ENCODE measurements at regions not wholly inside any gene's neighbourhood (a gene's known extent, or its start where the extent isn't known, plus 50 kb on each side); places are given as distances from the start of the nearest gene placed in this dataset.

- Histone ChIP-seq H3K4me2 (ENCODE audit: control insufficient read depth, insufficient read depth) (no peak overlapping the region), H3K4me1 (ENCODE audit: control insufficient read depth, insufficient read depth, low read length) (no peaks in the 10 kb centered on the region), H2AFZ (ENCODE audit: control insufficient read depth, low read depth, low read length) (no peak overlapping the region), H3K79me2 (ENCODE audit: control insufficient read depth, insufficient read depth, low read length) (no peaks in the 10 kb centered on the region), H3K9ac (ENCODE audit: control insufficient read depth, insufficient read depth, low read length) (no peak overlapping the region), H3K9me3 (replicated peaks; ENCODE audit: control insufficient read depth, insufficient read depth, low read length) (no peaks in the 10 kb centered on the region), H3K27me3 (replicated peaks in 1 of 2; ENCODE audit: control insufficient read depth in 2 of 2, insufficient read depth in 2 of 2, low read length in 1 of 2) (no peaks in the 10 kb centered on the region; a peak in 2 of 4 replicates), H3K27ac (ENCODE audit: control insufficient read depth, insufficient read depth) (no peak overlapping the region), H3K36me3 (ENCODE audit: control insufficient read depth in 2 of 2, insufficient read depth in 2 of 2, low read length in 1 of 2) (no peaks in the 10 kb centered on the region), H3K4me3 (no peak overlapping the region), H4K20me1 (ENCODE audit: control insufficient read depth, insufficient read depth) (no peaks in the 10 kb centered on the region)
- SMC1A ChIA-PET (ENCODE audit: uncharacterized antibody, unreplicated experiment): no interaction called here
- FAIRE-seq (no peak), ATAC-seq (no peak), DNase-seq (ENCODE audit: low read depth, low spot score) (no peak)
- CTCF ChIA-PET: no interaction called here
- no TSS peak for BruUV-seq (replicated peaks)
- POLR2A ChIA-PET: no interaction called here
- in situ Hi-C loops (cut with MboI): no loop called here
- intact Hi-C loops (cut with micrococcal nuclease; ENCODE audit: unreplicated experiment): no loop called here
- 53% methylated on average over 3 of the region's 3 CpGs for WGBS (ENCODE audit: insufficient coverage, insufficient replicate concordance, low lambda C conversion rate, missing lambda C conversion rate)
- RAD21 ChIA-PET (ENCODE audit: unreplicated experiment): no interaction called here
- no peak for TF ChIP-seq POLR2AphosphoS5 (IDR thresholded peaks at IDR 0.05; ENCODE audit: low read length)
- no peak for TF ChIP-seq CBX5 (IDR thresholded peaks at IDR 0.05; ENCODE audit: low read depth)
- no peak for TF ChIP-seq IKZF2 (IDR thresholded peaks at IDR 0.05)
- no peak for TF ChIP-seq MEF2B (IDR thresholded peaks at IDR 0.05; ENCODE audit: partially characterized antibody, poor library complexity, severe bottlenecking)
- TF ChIP-seq TCF7 (IDR thresholded peaks at IDR 0.05; ENCODE audit: borderline replicate concordance): no peak
- TF ChIP-seq STAT1 (conservative IDR thresholded peaks at IDR 0.05): no peak
- no peak for TF ChIP-seq MYC (IDR thresholded peaks at IDR 0.05; ENCODE audit: insufficient read depth, insufficient read length, insufficient replicate concordance, low read length, severe bottlenecking)
- TF ChIP-seq, protein P1, sequence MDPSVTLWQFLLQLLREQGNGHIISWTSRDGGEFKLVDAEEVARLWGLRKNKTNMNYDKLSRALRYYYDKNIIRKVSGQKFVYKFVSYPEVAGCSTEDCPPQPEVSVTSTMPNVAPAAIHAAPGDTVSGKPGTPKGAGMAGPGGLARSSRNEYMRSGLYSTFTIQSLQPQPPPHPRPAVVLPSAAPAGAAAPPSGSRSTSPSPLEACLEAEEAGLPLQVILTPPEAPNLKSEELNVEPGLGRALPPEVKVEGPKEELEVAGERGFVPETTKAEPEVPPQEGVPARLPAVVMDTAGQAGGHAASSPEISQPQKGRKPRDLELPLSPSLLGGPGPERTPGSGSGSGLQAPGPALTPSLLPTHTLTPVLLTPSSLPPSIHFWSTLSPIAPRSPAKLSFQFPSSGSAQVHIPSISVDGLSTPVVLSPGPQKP (IDR thresholded peaks at IDR 0.05; ENCODE audit: low read depth, low read length): no peak
- no peak for TF ChIP-seq RCOR1 (conservative IDR thresholded peaks at IDR 0.05; ENCODE audit: low read depth, low read length)
- TF ChIP-seq, protein P2, sequence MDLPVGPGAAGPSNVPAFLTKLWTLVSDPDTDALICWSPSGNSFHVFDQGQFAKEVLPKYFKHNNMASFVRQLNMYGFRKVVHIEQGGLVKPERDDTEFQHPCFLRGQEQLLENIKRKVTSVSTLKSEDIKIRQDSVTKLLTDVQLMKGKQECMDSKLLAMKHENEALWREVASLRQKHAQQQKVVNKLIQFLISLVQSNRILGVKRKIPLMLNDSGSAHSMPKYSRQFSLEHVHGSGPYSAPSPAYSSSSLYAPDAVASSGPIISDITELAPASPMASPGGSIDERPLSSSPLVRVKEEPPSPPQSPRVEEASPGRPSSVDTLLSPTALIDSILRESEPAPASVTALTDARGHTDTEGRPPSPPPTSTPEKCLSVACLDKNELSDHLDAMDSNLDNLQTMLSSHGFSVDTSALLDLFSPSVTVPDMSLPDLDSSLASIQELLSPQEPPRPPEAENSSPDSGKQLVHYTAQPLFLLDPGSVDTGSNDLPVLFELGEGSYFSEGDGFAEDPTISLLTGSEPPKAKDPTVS (IDR thresholded peaks at IDR 0.05; ENCODE audit: low read depth, low read length): no peak
- no peak for TF ChIP-seq ETV6 (conservative IDR thresholded peaks at IDR 0.05 in 1 of 2, IDR thresholded peaks at IDR 0.05 in 1 of 2; ENCODE audit: borderline replicate concordance in 1 of 2, low read depth in 1 of 2)
- TF ChIP-seq PML (IDR thresholded peaks at IDR 0.05; ENCODE audit: low read length): no peak
- TF ChIP-seq, protein P3, sequence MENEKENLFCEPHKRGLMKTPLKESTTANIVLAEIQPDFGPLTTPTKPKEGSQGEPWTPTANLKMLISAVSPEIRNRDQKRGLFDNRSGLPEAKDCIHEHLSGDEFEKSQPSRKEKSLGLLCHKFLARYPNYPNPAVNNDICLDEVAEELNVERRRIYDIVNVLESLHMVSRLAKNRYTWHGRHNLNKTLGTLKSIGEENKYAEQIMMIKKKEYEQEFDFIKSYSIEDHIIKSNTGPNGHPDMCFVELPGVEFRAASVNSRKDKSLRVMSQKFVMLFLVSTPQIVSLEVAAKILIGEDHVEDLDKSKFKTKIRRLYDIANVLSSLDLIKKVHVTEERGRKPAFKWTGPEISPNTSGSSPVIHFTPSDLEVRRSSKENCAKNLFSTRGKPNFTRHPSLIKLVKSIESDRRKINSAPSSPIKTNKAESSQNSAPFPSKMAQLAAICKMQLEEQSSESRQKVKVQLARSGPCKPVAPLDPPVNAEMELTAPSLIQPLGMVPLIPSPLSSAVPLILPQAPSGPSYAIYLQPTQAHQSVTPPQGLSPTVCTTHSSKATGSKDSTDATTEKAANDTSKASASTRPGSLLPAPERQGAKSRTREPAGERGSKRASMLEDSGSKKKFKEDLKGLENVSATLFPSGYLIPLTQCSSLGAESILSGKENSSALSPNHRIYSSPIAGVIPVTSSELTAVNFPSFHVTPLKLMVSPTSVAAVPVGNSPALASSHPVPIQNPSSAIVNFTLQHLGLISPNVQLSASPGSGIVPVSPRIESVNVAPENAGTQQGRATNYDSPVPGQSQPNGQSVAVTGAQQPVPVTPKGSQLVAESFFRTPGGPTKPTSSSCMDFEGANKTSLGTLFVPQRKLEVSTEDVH (IDR thresholded peaks at IDR 0.05; ENCODE audit: low read depth, partially characterized antibody): no peak
- TF ChIP-seq SMARCA5 (IDR thresholded peaks at IDR 0.05): no peak
- TF ChIP-seq RAD21 (IDR thresholded peaks at IDR 0.05; ENCODE audit: insufficient read depth, low read depth, low read length): no peak
- no peak for TF ChIP-seq HDGF (IDR thresholded peaks at IDR 0.05)
- TF ChIP-seq ZNF384 (IDR thresholded peaks at IDR 0.05; ENCODE audit: borderline replicate concordance, low read depth, low read length): no peak
- no peak for TF ChIP-seq NRF1 (conservative IDR thresholded peaks at IDR 0.05; ENCODE audit: low read depth, low read length)
- TF ChIP-seq, protein P4, sequence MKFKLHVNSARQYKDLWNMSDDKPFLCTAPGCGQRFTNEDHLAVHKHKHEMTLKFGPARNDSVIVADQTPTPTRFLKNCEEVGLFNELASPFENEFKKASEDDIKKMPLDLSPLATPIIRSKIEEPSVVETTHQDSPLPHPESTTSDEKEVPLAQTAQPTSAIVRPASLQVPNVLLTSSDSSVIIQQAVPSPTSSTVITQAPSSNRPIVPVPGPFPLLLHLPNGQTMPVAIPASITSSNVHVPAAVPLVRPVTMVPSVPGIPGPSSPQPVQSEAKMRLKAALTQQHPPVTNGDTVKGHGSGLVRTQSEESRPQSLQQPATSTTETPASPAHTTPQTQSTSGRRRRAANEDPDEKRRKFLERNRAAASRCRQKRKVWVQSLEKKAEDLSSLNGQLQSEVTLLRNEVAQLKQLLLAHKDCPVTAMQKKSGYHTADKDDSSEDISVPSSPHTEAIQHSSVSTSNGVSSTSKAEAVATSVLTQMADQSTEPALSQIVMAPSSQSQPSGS (IDR thresholded peaks at IDR 0.05; ENCODE audit: low read length): no peak
Observed at GRCh38 chr1:29747196-29747595, 510.9 kb downstream of the PTPRU start.
